IPS DF 19.7 (cell line): ENCODE measurements at regions not wholly inside any gene's neighbourhood (a gene's known extent, or its start where the extent isn't known, plus 50 kb on each side); places are given as distances from the start of the nearest gene placed in this dataset.
"Not testable (repeated sequence)": the region's sequence is repeated elsewhere in the genome, so short reads cannot be mapped to it uniquely, and the experiment has no call there.

Experiments used
- DNase-seq: peaks from one replicate; pipeline ENCODE4 v3.0.0-alpha.2; 2013; ENCODE audit warnings: low read depth, low spot score

DNA sequence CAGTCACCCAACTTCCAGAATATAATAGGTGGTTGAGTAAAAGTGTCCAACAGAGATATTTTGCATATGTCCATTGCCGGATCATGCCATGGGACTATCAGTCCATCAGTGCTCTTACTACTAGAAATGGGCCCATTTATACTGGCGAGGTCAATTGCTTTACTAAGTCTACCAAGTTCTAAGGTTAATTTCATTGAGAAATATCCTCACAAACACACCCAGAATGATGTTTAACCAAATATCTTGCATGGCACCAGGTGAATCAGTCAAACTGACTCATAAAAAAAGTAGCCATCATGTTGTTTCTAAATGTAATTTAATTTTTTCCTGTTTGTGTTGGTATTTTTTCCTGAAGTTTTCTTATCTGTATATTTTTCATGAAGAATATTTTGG, 1217.0 kb downstream of the RAPGEF2 start:
- no peak for DNase-seq

- no peak for DNase-seq
Observed at GRCh38 chr4:160326110-160326509, 1223.2 kb downstream of the RAPGEF2 start.

- no peak for DNase-seq
Observed at GRCh38 chr4:160347197-160347596, 1244.3 kb downstream of the RAPGEF2 start.

- no peak for DNase-seq
Observed at GRCh38 chr4:160350944-160351343, 1248.1 kb downstream of the RAPGEF2 start.

DNA sequence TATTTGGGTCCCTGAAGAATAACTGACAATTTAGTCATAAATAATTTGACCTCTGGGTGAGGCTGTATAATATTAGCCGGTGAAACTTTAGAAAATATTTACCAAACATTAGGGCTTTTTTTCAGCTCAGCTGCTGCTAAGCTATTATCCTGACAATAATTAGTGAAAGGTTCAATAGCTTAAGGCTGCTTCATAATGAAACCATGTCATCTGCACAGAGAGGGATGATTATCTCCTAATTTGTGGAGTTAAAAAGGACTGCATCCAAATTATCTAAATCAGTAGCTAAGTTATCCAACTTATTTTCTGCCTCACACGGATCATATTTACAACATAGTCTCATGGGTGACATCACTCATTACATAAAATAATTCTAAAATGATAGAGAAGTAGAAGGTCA, 1249.8 kb downstream of the RAPGEF2 start:
- no peak for DNase-seq

DNA sequence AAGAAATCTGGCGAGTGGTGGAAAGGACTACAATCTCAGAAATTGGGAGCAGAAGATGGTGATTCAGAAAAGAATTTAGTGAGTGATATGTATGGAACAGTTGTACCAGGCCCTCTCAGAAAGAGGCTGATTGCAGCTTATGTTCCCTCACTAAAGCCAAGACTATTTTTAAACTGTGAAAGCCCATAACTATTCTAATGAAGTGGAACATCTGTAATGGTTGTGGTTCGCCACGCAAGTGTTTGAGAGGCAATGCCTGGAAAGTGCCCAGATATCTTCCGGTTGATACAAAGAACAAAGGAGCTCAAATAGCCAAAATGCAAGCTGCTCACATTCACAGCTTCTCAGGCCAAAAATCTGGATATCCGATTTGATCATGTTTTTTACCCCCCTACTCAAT, 1250.7 kb downstream of the RAPGEF2 start:
- no peak for DNase-seq

DNA sequence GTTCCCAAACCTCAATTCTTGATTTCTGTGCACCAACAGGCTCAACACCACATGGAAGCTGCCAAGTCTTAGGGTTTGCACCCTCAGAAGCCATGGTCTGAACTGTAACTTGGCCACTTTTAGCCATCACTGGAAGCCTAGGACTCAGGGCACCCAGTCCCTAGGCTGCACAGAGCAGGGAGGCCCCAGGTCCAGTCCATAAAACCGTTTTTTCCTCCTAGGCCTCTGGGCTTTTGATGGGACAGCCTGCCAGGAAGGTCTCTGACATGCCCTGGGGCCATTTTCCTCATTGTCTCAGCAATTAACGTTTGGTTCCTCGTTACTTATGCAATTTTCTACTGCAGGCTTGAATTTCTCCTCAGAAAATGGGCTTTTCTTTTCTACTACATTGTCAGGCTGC, 1259.6 kb downstream of the RAPGEF2 start:
- DNase-seq: no peak

DNA sequence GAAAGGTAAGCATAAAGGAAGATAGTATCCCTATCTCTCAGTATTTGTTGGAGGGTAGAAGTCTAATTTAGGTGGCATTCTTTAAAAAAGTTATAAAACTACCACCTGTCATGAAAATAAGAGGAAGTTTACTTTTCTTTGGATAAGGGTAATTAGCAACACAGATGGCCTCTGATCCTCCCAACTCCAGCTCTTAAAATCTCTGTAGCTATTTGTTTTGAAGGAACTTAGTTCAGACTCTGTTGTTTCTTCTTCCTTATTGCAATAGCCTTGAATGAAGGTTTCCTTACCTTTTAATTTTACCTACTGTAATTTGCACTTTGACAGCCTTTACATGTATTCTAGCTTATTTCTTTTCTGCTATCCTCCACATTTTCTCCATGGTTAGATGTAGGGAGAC, 1261.3 kb downstream of the RAPGEF2 start:
- DNase-seq: no peak

GRCh38 chr4:160364665-160365064, 1261.8 kb downstream of the RAPGEF2 start:
- DNase-seq: not testable (repeated sequence)

GRCh38 chr4:160365383-160365782, 1262.5 kb downstream of the RAPGEF2 start:
- not testable (repeated sequence) for DNase-seq

- no peak for DNase-seq
Observed at GRCh38 chr4:160370046-160370445, 1267.2 kb downstream of the RAPGEF2 start.

- DNase-seq: no peak
Observed at GRCh38 chr4:160371446-160371845, 1268.6 kb downstream of the RAPGEF2 start.

- no peak for DNase-seq
Observed at GRCh38 chr4:160372390-160372789, 1269.5 kb downstream of the RAPGEF2 start.

GRCh38 chr4:160373911-160374310, 1271.0 kb downstream of the RAPGEF2 start:
- DNase-seq: no peak

DNA sequence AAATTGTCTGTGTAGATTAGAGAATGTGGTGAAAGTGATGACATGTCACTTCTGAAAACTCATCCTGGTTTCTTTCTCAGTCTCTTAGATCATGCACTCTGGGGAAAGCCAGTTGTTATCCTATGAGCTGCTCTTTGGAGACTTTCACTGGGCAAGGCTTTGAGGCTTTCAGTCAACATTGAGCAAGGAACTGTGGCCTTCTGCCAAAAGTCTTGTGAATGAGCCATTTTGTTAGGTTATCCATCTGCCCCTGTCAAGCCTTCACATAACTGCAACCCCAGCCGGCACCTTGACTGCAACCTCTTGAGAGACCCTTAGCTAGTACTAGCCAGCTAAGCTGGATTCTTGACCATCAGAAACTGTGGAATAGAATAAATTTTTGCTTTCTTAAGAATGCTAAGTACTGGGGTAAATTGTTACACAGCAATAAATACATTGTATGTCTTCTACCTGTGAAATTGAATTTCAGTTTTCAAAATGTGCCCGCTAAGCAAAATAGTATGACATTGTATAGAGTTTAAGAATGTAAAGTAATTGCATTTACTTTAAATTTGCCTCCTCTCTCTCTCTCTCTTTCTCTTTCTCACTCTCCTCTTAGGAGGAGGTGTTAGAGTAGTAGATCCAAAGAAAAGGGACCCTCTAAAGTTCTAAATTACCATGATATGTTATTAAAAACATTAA, 1273.0 kb downstream of the RAPGEF2 start:
- no peak for DNase-seq

- DNase-seq: no peak
Observed at GRCh38 chr4:160386846-160387245, 1284.0 kb downstream of the RAPGEF2 start.

DNA sequence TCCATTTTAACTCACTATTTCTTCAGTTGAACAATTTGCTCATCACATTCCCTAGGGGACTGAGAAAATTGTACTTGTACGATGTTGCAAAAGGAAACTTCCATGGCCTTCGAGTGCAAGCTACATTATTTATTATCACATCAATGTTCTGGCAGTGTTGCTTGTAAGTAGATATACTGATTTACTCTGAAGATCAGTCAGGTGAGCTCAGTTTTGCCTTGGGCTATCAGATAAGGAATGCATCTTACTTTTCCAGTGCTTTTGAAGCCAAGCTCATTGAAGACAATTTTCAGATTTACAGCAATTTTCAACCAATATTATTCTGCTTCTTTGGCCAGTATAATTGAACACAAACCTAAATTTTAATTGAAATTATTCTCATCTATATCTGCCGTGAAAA, 1296.9 kb downstream of the RAPGEF2 start:
- no peak for DNase-seq

DNA sequence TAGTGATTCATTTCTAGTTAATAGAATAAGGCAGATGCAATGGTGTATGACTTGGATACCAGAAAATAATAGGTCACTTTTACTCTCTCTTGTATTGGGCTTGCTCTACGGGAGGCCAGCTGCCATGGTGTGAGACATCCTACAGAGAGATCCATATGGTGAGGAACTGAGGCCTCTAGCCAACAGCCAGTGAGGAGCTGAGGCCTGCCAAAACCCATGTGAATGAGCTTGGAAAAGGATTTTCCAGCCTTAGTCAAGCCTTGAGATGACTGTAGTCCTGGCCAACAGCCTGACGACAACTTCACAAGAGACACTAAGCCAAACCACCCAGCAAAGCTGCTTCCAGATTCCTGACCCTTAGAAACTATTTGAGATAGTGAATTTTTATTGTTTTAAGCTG, 1300.2 kb downstream of the RAPGEF2 start:
- no peak for DNase-seq

DNA sequence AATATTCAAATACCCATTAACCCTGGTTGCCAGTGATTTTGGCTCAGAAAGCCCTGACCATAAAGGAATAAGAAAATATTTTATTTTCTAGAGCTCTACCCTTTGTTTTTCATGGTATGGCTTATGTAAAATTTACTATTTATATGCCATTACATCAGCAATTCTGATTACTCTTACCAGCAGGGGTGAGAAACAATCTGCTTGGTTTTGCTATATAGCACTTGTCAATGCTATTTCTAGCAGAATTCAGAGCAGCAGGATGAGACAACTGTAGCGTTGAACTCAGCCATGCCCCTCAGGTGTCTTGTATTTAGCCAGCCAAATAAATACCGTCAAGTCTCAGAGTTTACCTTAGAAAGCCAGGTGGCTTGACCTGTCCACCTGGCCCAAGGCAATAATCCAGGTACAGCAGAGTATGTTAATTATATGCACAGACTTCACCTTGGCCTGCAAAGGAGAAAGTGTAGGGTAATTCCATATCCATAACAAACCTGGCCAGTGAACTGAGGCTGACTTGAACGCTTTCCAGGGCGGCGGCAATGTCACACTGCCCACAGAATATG, 1303.5 kb downstream of the RAPGEF2 start:
- DNase-seq: no peak

GRCh38 chr4:160414496-160414895, 1311.6 kb downstream of the RAPGEF2 start:
- DNase-seq: no peak

- DNase-seq: no peak
Observed at GRCh38 chr4:160423879-160424451, 1321.1 kb downstream of the RAPGEF2 start.

DNA sequence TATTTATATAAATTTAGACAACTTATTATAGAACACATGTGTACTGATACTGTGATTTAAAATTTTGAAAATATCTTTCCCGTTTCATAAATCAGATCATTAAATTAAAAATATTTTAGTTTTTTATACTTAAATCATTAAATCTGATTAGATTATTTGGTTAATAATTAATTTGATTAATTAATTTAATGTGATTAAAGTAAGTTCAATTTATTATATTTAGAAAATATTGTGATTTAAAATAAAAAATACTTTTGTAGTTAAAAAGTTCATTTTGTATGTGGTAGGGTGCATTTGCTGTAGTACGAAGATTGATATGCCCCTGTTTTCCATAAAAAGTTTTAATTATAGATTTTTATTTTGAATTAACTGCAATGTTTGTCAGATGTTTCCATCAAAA, 1323.4 kb downstream of the RAPGEF2 start:
- no peak for DNase-seq

DNA sequence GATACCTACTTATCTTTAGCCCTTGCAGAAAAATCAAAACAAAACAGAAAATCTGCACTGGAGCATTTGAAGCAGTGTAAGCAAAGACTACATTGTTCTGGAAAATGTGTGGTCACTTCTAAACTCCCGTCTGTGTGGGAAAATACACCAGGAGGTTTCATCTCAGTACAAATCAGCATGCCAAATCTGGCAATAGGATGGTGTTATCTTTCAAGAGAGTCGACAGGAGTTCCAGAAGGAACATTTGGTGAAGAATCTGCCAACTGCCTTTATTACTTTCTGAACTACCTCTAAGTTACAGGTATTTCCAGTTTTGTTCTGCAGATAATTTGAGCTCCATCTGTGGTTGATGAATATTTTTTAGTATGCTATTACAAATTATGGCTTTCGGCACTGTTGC, 1348.0 kb downstream of the RAPGEF2 start:
- no peak for DNase-seq
